ENCODE measurements at regions not wholly inside any gene's neighbourhood (a gene's known extent, or its start where the extent isn't known, plus 50 kb on each side); places are given as distances from the start of the nearest gene placed in this dataset.

GRCh38 chr10:110398419-110399105 lies 93.8 kb upstream of the SMNDC1 start:
- Mint-ChIP-seq H3K4me3 (no peak overlapping the region), H3K4me1 (peaks cover 18 to 41% of the 10 kb centered on the region in 2 donors), H3K36me3 (no peaks in the 10 kb centered on the region), H3K27ac (peak overlapping the region; percentile 6), H3K9me3 (no peaks in the 10 kb centered on the region), H3K27me3 (peaks cover 7 to 10% of the 10 kb centered on the region in 2 donors)
- no peak for DNase-seq
- no peak for ATAC-seq (replicated peaks)

- no peak overlapping the region for H3K27ac Mint-ChIP-seq
- peaks cover 15 to 35% of the 10 kb centered on the region in 2 donors for H3K4me1 Mint-ChIP-seq
- ATAC-seq (replicated peaks) = no peak
- DNase-seq = no peak
- no peak overlapping the region for H3K4me3 Mint-ChIP-seq
- peaks cover 0 to 4% of the 10 kb centered on the region in 2 donors for H3K27me3 Mint-ChIP-seq
- no peaks in the 10 kb centered on the region for H3K36me3 Mint-ChIP-seq
- H3K9me3 Mint-ChIP-seq = no peaks in the 10 kb centered on the region
These were observed 94.6 kb upstream of the SMNDC1 start for GRCh38 chr10:110399106-110399964.

GRCh38 chr10:110399965-110400933 lies 95.5 kb upstream of the SMNDC1 start:
- H3K4me1 Mint-ChIP-seq = peaks cover 17 to 32% of the 10 kb centered on the region in 2 donors
- H3K27ac Mint-ChIP-seq = no peak overlapping the region

GRCh38 chr10:110401401-110402076 lies 96.2 kb upstream of the DUSP5 start:
- Mint-ChIP-seq H3K27ac (peak overlapping the region; percentile 51), H3K4me3 (no peak overlapping the region), H3K27me3 (peaks cover 10 to 11% of the 10 kb centered on the region in 2 donors), H3K36me3 (no peaks in the 10 kb centered on the region), H3K9me3 (no peaks in the 10 kb centered on the region), H3K4me1 (peaks cover 8 to 20% of the 10 kb centered on the region in 2 donors)
- DNase-seq (no peak), ATAC-seq (replicated peaks) (no peak)

More at GRCh38 chr10:110399965-110400933, 95.5 kb upstream of the SMNDC1 start:
- no peaks in the 10 kb centered on the region for H3K36me3 Mint-ChIP-seq
- H3K27me3 Mint-ChIP-seq = peaks cover 4% of the 10 kb centered on the region in 2 donors
- no peaks in the 10 kb centered on the region for H3K9me3 Mint-ChIP-seq
- H3K4me3 Mint-ChIP-seq = no peak overlapping the region
- DNase-seq (no peak), ATAC-seq (replicated peaks) (no peak)

GRCh38 chr10:110402077-110402416 lies 95.7 kb upstream of the DUSP5 start:
- no peak for DNase-seq
- Mint-ChIP-seq H3K36me3 (no peaks in the 10 kb centered on the region), H3K4me1 (peaks cover 8 to 20% of the 10 kb centered on the region in 2 donors), H3K4me3 (no peak overlapping the region), H3K27ac (no peak overlapping the region), H3K27me3 (peaks cover 10 to 12% of the 10 kb centered on the region in 2 donors), H3K9me3 (no peaks in the 10 kb centered on the region)
- no peak for ATAC-seq (replicated peaks)

GRCh38 chr10:110403593-110403992 lies 94.1 kb upstream of the DUSP5 start:
- Mint-ChIP-seq H3K4me1 (peaks cover 12 to 26% of the 10 kb centered on the region in 2 donors), H3K27ac (no peak overlapping the region), H3K27me3 (peaks cover 11 to 21% of the 10 kb centered on the region in 2 donors), H3K36me3 (no peaks in the 10 kb centered on the region), H3K9me3 (no peaks in the 10 kb centered on the region), H3K4me3 (no peak overlapping the region)
- DNase-seq = no peak
- no peak for ATAC-seq (replicated peaks)

- Mint-ChIP-seq H3K36me3 (no peaks in the 10 kb centered on the region), H3K4me1 (peaks cover 15 to 29% of the 10 kb centered on the region in 2 donors), H3K27me3 (peaks cover 11 to 24% of the 10 kb centered on the region in 2 donors), H3K9me3 (no peaks in the 10 kb centered on the region), H3K4me3 (no peak overlapping the region), H3K27ac (no peak overlapping the region)
- no peak for ATAC-seq (replicated peaks)
- DNase-seq = no peak
These were observed 93.3 kb upstream of the DUSP5 start for GRCh38 chr10:110404413-110404812.

- Mint-ChIP-seq H3K9me3 (no peaks in the 10 kb centered on the region), H3K27ac (no peak overlapping the region), H3K4me1 (peaks cover 18 to 33% of the 10 kb centered on the region in 2 donors), H3K36me3 (no peaks in the 10 kb centered on the region), H3K4me3 (no peak overlapping the region), H3K27me3 (peaks cover 11 to 24% of the 10 kb centered on the region in 2 donors)
- no peak for ATAC-seq (replicated peaks)
- DNase-seq = no peak
These were observed 92.9 kb upstream of the DUSP5 start for GRCh38 chr10:110404825-110405224.

GRCh38 chr10:110405380-110405779 lies 92.3 kb upstream of the DUSP5 start:
- ATAC-seq (replicated peaks) (no peak), DNase-seq (no peak)
- Mint-ChIP-seq H3K36me3 (no peaks in the 10 kb centered on the region), H3K4me3 (no peak overlapping the region), H3K27ac (peak overlapping the region; percentile 3), H3K9me3 (no peaks in the 10 kb centered on the region), H3K27me3 (peaks cover 11 to 24% of the 10 kb centered on the region in 2 donors), H3K4me1 (peaks cover 23 to 38% of the 10 kb centered on the region in 2 donors)

GRCh38 chr10:110407301-110408170 lies 90.2 kb upstream of the DUSP5 start:
- no peak overlapping the region for H3K27ac Mint-ChIP-seq
- DNase-seq (no peak), ATAC-seq (replicated peaks) (no peak)
- H3K27me3 Mint-ChIP-seq = peaks cover 11 to 24% of the 10 kb centered on the region in 2 donors
- no peaks in the 10 kb centered on the region for H3K36me3 Mint-ChIP-seq
- no peaks in the 10 kb centered on the region for H3K9me3 Mint-ChIP-seq
- no peak overlapping the region for H3K4me3 Mint-ChIP-seq
- peaks cover 42 to 56% of the 10 kb centered on the region in 2 donors for H3K4me1 Mint-ChIP-seq

- H3K27ac Mint-ChIP-seq = no peak overlapping the region
- no peak for DNase-seq
- H3K4me3 Mint-ChIP-seq = no peak overlapping the region
- no peaks in the 10 kb centered on the region for H3K9me3 Mint-ChIP-seq
- H3K4me1 Mint-ChIP-seq = peaks cover 47 to 63% of the 10 kb centered on the region in 2 donors
- no peak for ATAC-seq (replicated peaks)
- no peaks in the 10 kb centered on the region for H3K36me3 Mint-ChIP-seq
- H3K27me3 Mint-ChIP-seq = peaks cover 11 to 24% of the 10 kb centered on the region in 2 donors
These were observed 89.4 kb upstream of the DUSP5 start for GRCh38 chr10:110408203-110408871.

- Mint-ChIP-seq H3K36me3 (no peaks in the 10 kb centered on the region), H3K4me3 (no peak overlapping the region), H3K27ac (no peak overlapping the region), H3K9me3 (no peaks in the 10 kb centered on the region), H3K27me3 (peaks cover 11 to 24% of the 10 kb centered on the region in 2 donors), H3K4me1 (peaks cover 53 to 69% of the 10 kb centered on the region in 2 donors)
- ATAC-seq (replicated peaks) (no peak), DNase-seq (no peak)
These were observed 88.8 kb upstream of the DUSP5 start for GRCh38 chr10:110408943-110409342.

All from stimulated activated naive B cell treated with anti-CD40 and anti-IgM and Interleukin-4, amounts not matched to agents 10 μg/mL and 1 μg/mL and 100 μg/mL, for 72 hours (primary cell).